WTC11 (cell line): ENCODE measurements at regions not wholly inside any gene's neighbourhood (a gene's known extent, or its start where the extent isn't known, plus 50 kb on each side); places are given as distances from the start of the nearest gene placed in this dataset.

Experiments used
- ATF1 ChIP-seq: sonication (generic); formaldehyde crosslinking; IDR thresholded peaks from 2 replicates; pipeline ENCODE4 v1.8.1; 2023; ENCODE audit warnings: mild to moderate bottlenecking, moderate library complexity, missing genetic modification reagents
- FOXK1 ChIP-seq: sonication (generic); formaldehyde crosslinking; IDR thresholded peaks from 2 replicates; pipeline ENCODE4 v1.8.0; 2022; ENCODE audit warnings: mild to moderate bottlenecking, moderate library complexity, missing genetic modification reagents
- IRF2 ChIP-seq: sonication (generic); formaldehyde crosslinking; IDR thresholded peaks from 2 replicates; pipeline ENCODE4 v1.8.0; 2022; ENCODE audit warnings: low read depth, missing genetic modification reagents, borderline replicate concordance
- NFE2L1 ChIP-seq: sonication (generic); formaldehyde crosslinking; IDR thresholded peaks from 2 replicates; pipeline ENCODE4 v1.8.1; 2023; ENCODE audit warnings: missing genetic modification reagents
- NFYB ChIP-seq: sonication (generic); formaldehyde crosslinking; conservative IDR thresholded peaks from 2 replicates; pipeline ENCODE4 v1.8.0; 2022; ENCODE audit warnings: low read depth, missing genetic modification reagents
- NR1H2 ChIP-seq: sonication (generic); formaldehyde crosslinking; IDR thresholded peaks from 2 replicates; pipeline ENCODE4 v1.9.0; 2021; ENCODE audit warnings: mild to moderate bottlenecking, moderate library complexity, missing genetic modification reagents
- ZNF138 ChIP-seq: sonication (generic); formaldehyde crosslinking; conservative IDR thresholded peaks from 2 replicates; pipeline ENCODE4 v1.8.1; 2022; ENCODE audit warnings: mild to moderate bottlenecking, moderate library complexity, missing genetic modification reagents
- ZNF263 ChIP-seq: sonication (generic); formaldehyde crosslinking; IDR thresholded peaks from 2 replicates; pipeline ENCODE4 v1.8.1; 2022; ENCODE audit warnings: low read depth, mild to moderate bottlenecking, moderate library complexity, missing genetic modification reagents
- TF ChIP-seq, protein P1 (sequence below): sonication (generic); formaldehyde crosslinking; IDR thresholded peaks from 2 replicates; pipeline ENCODE4 v1.8.0; 2022; ENCODE audit warnings: mild to moderate bottlenecking, missing genetic modification reagents
- TF ChIP-seq, protein P2 (sequence below): fragments of 200-600 bp; IDR thresholded peaks from 2 replicates; pipeline ENCODE4 v1.8.0; 2022; ENCODE audit warnings: antibody characterized with exemption
- TF ChIP-seq, protein P3 (sequence below): sonication (generic); formaldehyde crosslinking; IDR thresholded peaks from 2 replicates; pipeline ENCODE4 v1.8.0; 2022; ENCODE audit warnings: mild to moderate bottlenecking, missing genetic modification reagents

DNA sequence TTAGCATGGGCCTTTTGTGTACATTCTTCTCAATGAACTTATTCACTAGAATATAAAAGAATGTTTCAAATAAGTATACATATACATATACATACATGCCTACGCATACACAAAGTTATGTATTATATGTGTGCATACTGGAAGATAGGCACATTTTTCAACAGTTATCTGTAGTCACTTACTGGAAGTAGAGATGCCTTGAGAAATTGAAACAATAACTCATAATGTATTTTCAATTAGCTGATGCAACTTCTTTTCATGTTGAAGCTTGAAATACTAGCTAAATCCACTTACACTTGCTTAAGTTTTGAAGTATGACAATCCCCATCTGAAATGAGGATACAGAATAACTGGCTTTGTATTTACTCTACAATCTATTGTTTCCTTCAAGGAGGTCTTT is 469.0 kb upstream of the PTGER4 start:
- TF ChIP-seq IRF2 (CRISPR knock-in tag), result no peak
- no peak for TF ChIP-seq ATF1 (CRISPR knock-in tag)
- no peak for TF ChIP-seq NR1H2 (CRISPR knock-in tag)
- TF ChIP-seq, protein P1, sequence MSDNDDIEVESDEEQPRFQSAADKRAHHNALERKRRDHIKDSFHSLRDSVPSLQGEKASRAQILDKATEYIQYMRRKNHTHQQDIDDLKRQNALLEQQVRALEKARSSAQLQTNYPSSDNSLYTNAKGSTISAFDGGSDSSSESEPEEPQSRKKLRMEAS (CRISPR knock-in tag), result no peak
- TF ChIP-seq, protein P2, sequence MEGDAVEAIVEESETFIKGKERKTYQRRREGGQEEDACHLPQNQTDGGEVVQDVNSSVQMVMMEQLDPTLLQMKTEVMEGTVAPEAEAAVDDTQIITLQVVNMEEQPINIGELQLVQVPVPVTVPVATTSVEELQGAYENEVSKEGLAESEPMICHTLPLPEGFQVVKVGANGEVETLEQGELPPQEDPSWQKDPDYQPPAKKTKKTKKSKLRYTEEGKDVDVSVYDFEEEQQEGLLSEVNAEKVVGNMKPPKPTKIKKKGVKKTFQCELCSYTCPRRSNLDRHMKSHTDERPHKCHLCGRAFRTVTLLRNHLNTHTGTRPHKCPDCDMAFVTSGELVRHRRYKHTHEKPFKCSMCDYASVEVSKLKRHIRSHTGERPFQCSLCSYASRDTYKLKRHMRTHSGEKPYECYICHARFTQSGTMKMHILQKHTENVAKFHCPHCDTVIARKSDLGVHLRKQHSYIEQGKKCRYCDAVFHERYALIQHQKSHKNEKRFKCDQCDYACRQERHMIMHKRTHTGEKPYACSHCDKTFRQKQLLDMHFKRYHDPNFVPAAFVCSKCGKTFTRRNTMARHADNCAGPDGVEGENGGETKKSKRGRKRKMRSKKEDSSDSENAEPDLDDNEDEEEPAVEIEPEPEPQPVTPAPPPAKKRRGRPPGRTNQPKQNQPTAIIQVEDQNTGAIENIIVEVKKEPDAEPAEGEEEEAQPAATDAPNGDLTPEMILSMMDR, result no peak
- no peak for TF ChIP-seq ZNF138
- TF ChIP-seq NFYB (CRISPR knock-in tag), result no peak
- no peak for TF ChIP-seq ZNF263
- TF ChIP-seq, protein P3, sequence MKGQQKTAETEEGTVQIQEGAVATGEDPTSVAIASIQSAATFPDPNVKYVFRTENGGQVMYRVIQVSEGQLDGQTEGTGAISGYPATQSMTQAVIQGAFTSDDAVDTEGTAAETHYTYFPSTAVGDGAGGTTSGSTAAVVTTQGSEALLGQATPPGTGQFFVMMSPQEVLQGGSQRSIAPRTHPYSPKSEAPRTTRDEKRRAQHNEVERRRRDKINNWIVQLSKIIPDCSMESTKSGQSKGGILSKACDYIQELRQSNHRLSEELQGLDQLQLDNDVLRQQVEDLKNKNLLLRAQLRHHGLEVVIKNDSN (CRISPR knock-in tag), result no peak
- TF ChIP-seq NFE2L1 (CRISPR knock-in tag), result no peak
- TF ChIP-seq FOXK1, result no peak
